Neuronal stem cell (in vitro differentiated cells): ENCODE measurements at regions not wholly inside any gene's neighbourhood (a gene's known extent, or its start where the extent isn't known, plus 50 kb on each side); places are given as distances from the start of the nearest gene placed in this dataset.
"Not testable (repeated sequence)": the region's sequence is repeated elsewhere in the genome, so short reads cannot be mapped to it uniquely, and the experiment has no call there.

Experiments used
- DNase-seq: peaks from one replicate; pipeline ENCODE4 v3.0.0-alpha.2; 2013; ENCODE audit warnings: low spot score
- H2AFZ ChIP-seq: one replicate; pipeline ENCODE4 v1.6.1; 2013; ENCODE audit warnings: mild to moderate bottlenecking, low read length, inconsistent platforms
- H2AK5ac ChIP-seq: 2 replicates; pipeline ENCODE4 v1.6.1; 2013; ENCODE audit warnings: low read depth, mild to moderate bottlenecking, inconsistent platforms, low read length, moderate library complexity, mixed read lengths
- H2BK120ac ChIP-seq: 2 replicates; pipeline ENCODE4 v1.6.1; 2013; ENCODE audit warnings: low read depth, mild to moderate bottlenecking, inconsistent platforms, low read length, moderate library complexity, mixed read lengths
- H2BK12ac ChIP-seq: one replicate; pipeline ENCODE4 v1.6.1; 2013; ENCODE audit warnings: low read length, inconsistent platforms
- H2BK15ac ChIP-seq: 2 replicates; pipeline ENCODE4 v1.6.1; 2013; ENCODE audit warnings: mild to moderate bottlenecking, low read length, inconsistent platforms, mixed read lengths
- H2BK5ac ChIP-seq: one replicate; pipeline ENCODE4 v1.6.1; 2013; ENCODE audit warnings: inconsistent platforms, mild to moderate bottlenecking, low read length, moderate library complexity
- H3K14ac ChIP-seq: one replicate; pipeline ENCODE4 v1.6.1; 2013; ENCODE audit warnings: low read length, inconsistent platforms
- H3K18ac ChIP-seq: 2 replicates; pipeline ENCODE4 v1.6.1; 2013; ENCODE audit warnings: low read length, inconsistent platforms
- H3K23ac ChIP-seq: 2 replicates; pipeline ENCODE4 v1.6.1; 2013; ENCODE audit warnings: low read depth, mild to moderate bottlenecking, mixed read lengths, low read length, inconsistent platforms; ENCODE audit not compliant: poor library complexity
- H3K27ac ChIP-seq: replicated peaks from 3 replicates; pipeline ENCODE4 v1.5.1; 2013; ENCODE audit warnings: low read length, inconsistent platforms
- H3K27me3 ChIP-seq, 3 experiments: 2 replicates each; pipeline ENCODE4 v1.6.1; 2013; ENCODE audit warnings: low read length in 3 of 3, mild to moderate bottlenecking in 2 of 3, inconsistent platforms in 1 of 3, low read depth in 1 of 3, mixed read lengths in 1 of 3, moderate library complexity in 1 of 3; ENCODE audit not compliant: control insufficient read depth in 3 of 3, insufficient read depth in 3 of 3
- H3K36me3 ChIP-seq, 2 donors: replicated peaks in 1 of 2; 2 replicates each; pipeline ENCODE4 v1.6.1; 2013; ENCODE audit warnings: low read length in 2 of 2; ENCODE audit not compliant: control insufficient read depth in 2 of 2, insufficient read depth in 2 of 2
- H3K4ac ChIP-seq: 2 replicates; pipeline ENCODE4 v1.6.1; 2013; ENCODE audit warnings: inconsistent platforms, mild to moderate bottlenecking, low read length, moderate library complexity
- H3K4me1 ChIP-seq, 2 donors: 1 replicate in 1 of 2; 2 replicates in 1 of 2; pipeline ENCODE4 v1.6.1; 2013; ENCODE audit warnings: low read length in 2 of 2, low read depth in 1 of 2; ENCODE audit not compliant: control insufficient read depth in 2 of 2, insufficient read depth in 1 of 2
- H3K4me2 ChIP-seq: one replicate; pipeline ENCODE4 v1.6.1; 2013; ENCODE audit warnings: mild to moderate bottlenecking, low read length, inconsistent platforms; ENCODE audit not compliant: insufficient read depth, poor library complexity, severe bottlenecking
- H3K4me3 ChIP-seq, 2 donors: 2 replicates each; pipeline ENCODE4 v1.5.1; 2013; ENCODE audit warnings: low read length in 2 of 2, mild to moderate bottlenecking in 2 of 2, inconsistent platforms in 1 of 2, moderate library complexity in 1 of 2
- H3K79me1 ChIP-seq: one replicate; pipeline ENCODE4 v1.6.1; 2013; ENCODE audit warnings: low read depth, mild to moderate bottlenecking, inconsistent platforms, low read length, moderate library complexity
- H3K9ac ChIP-seq: one replicate; pipeline ENCODE4 v1.6.1; 2013; ENCODE audit warnings: mild to moderate bottlenecking, low read depth, low read length, inconsistent platforms; ENCODE audit not compliant: poor library complexity
- H3K9me3 ChIP-seq, 2 donors: replicated peaks in 1 of 2; 2 replicates each; pipeline versions ENCODE3 to v1.6.1; 2013; ENCODE audit warnings: low read length in 2 of 2, mild to moderate bottlenecking in 2 of 2, inconsistent platforms in 1 of 2, low read depth in 1 of 2, mixed read lengths in 1 of 2, moderate library complexity in 1 of 2; ENCODE audit not compliant: control insufficient read depth in 2 of 2, insufficient read depth in 1 of 2
- H4K8ac ChIP-seq: one replicate; pipeline ENCODE4 v1.6.1; 2013; ENCODE audit warnings: low read depth, mild to moderate bottlenecking, inconsistent platforms, low read length, moderate library complexity
- H4K91ac ChIP-seq: one replicate; pipeline ENCODE4 v1.6.1; 2013; ENCODE audit warnings: low read length, low read depth, mild to moderate bottlenecking, inconsistent platforms; ENCODE audit not compliant: poor library complexity
- WGBS, 2 donors: extraction: QIAGEN DNeasy Blood & Tissue Kit; methylation state at CpG; one replicate each; pipeline ENCODE4 v1.1.7; 2013; ENCODE audit warnings: missing lambda C conversion rate in 2 of 2, mixed read lengths in 1 of 2; ENCODE audit not compliant: insufficient read length in 2 of 2, insufficient replicate concordance in 1 of 2; ENCODE audit errors: extremely low coverage in 2 of 2; 5-methylcytosine and 5-hydroxymethylcytosine counted together

DNA sequence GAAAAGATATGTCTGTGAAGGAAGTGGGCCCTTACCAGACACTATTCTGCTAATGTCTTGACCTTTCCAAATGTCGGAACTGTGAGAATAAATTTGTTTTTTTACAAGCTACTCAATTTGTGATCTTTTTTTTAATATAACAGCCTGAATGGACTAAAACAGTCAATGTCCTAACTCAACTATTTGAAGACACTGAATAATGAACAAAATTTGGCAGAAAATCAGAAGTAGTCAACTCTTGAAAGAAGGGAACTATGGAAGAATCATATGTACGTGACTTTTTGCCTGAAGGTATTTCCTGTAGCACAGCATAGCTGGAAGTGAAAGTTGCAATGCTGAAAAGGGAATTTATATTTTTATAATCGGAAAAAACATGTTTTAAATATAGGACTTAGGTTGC, 351.8 kb upstream of the TFPI start:
- Histone ChIP-seq H3K9me3 (no peaks in the 10 kb centered on the region), H3K27ac (no peak overlapping the region), H2BK5ac (no peak overlapping the region), H3K18ac (no peak overlapping the region), H3K79me1 (no peaks in the 10 kb centered on the region), H3K4ac (no peak overlapping the region), H3K23ac (no peak overlapping the region), H3K9ac (no peak overlapping the region), H4K91ac (no peak overlapping the region), H2AFZ (peak overlapping the region; percentile 17), H2BK120ac (no peak overlapping the region), H3K27me3 (no peaks in the 10 kb centered on the region), H2AK5ac (no peak overlapping the region), H4K8ac (no peak overlapping the region), H3K4me1 (no peaks in the 10 kb centered on the region), H3K36me3 (no peaks in the 10 kb centered on the region), H3K4me3 (no peak overlapping the region), H3K4me2 (no peak overlapping the region), H3K14ac (no peak overlapping the region), H2BK15ac (no peak overlapping the region), H2BK12ac (no peak overlapping the region)
- DNase-seq = no peak
- 100% methylated on average over 1 of the region's 3 CpGs; no CpG with 5 or more reads in 1 of the 2 donors for WGBS, 2 donors

DNA sequence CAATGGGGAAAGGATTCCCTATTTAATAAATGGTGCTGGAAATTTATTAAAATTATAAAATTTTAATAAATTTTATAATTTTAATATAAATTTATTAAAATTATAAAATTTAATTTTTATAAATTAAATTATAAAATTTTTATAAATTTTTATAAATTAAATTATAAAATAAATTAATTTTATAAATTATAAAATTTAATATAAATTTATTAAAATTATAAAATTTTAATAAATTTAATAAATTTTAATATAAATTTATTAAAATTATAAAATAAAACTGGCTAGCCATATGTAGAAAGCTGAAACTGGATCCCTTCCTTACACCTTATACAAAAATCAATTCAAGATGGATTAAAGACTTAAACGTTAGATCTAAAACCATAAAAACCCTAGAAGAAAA, 356.7 kb upstream of the TFPI start:
- H3K79me1 ChIP-seq, H3K4me2 ChIP-seq, H3K23ac ChIP-seq, H3K4me3 ChIP-seq, H3K27ac ChIP-seq, H4K91ac ChIP-seq, DNase-seq, H3K27me3 ChIP-seq, H3K4ac ChIP-seq, H3K9ac ChIP-seq, H3K36me3 ChIP-seq, H2BK5ac ChIP-seq, H2AFZ ChIP-seq, H2BK12ac ChIP-seq, H3K18ac ChIP-seq, H2AK5ac ChIP-seq, H2BK15ac ChIP-seq, H2BK120ac ChIP-seq, H3K9me3 ChIP-seq, H3K4me1 ChIP-seq, H4K8ac ChIP-seq, H3K14ac ChIP-seq: not testable (repeated sequence)
- no CpG with 5 or more reads among the region's 1 CpG for WGBS, 2 donors

DNA sequence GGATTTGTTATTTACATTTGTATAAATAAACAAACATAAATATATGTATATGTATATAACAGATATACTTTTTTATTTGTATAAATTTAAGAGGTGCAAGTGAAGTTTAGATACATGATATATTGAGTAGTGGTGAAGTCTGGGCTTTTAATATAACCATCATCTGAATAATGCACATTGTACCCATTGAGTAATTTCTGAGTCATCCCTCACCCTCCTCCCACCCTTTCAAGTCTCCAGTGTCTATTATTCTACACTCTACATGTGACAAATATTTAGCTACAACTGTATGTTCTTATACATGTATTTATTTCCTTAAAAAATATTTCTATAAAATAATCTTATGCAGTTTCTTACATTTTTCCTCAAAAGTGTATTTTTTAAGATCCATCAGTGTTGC, 358.7 kb upstream of the TFPI start:
- Histone ChIP-seq H3K9ac (no peak overlapping the region), H3K4me1 (peaks cover 0 to 2% of the 10 kb centered on the region in 2 donors), H2AK5ac (no peak overlapping the region), H2BK120ac (no peak overlapping the region), H2BK15ac (no peak overlapping the region), H3K18ac (no peak overlapping the region), H2BK12ac (no peak overlapping the region), H2AFZ (no peak overlapping the region), H3K4ac (no peak overlapping the region), H4K91ac (no peak overlapping the region), H3K27ac (no peak overlapping the region), H3K9me3 (no peaks in the 10 kb centered on the region), H3K4me2 (no peak overlapping the region), H3K27me3 (no peaks in the 10 kb centered on the region), H2BK5ac (no peak overlapping the region), H4K8ac (no peak overlapping the region), H3K4me3 (no peak overlapping the region), H3K14ac (no peak overlapping the region), H3K79me1 (no peaks in the 10 kb centered on the region), H3K36me3 (no peaks in the 10 kb centered on the region), H3K23ac (no peak overlapping the region)
- no peak for DNase-seq

DNA sequence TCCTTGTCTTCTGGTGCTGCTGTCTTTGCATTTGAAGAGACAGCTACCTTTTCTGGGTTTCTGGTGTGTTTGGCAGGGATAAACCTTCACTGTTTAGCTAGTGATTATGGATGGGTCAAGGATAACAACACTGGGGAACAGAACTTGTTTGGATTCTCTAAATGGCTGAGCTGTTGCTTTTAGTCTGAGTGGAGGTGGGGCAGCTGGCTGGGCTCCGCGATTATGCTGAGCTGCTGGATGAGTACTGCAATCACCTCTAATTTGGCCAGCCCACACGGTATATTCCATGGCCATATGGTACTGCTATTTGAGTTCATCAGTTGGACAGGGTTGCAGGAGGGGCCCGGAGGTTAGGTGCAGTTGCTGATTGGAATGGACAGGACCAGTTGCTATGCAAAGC, 361.6 kb upstream of the TFPI start:
- Histone ChIP-seq H3K4me3 (no peak overlapping the region), H4K91ac (no peak overlapping the region), H3K36me3 (no peaks in the 10 kb centered on the region), H2AK5ac (no peak overlapping the region), H3K79me1 (no peaks in the 10 kb centered on the region), H3K9ac (no peak overlapping the region), H3K4me1 (peaks cover 0 to 2% of the 10 kb centered on the region in 2 donors), H3K27ac (no peak overlapping the region), H2BK15ac (no peak overlapping the region), H2BK12ac (no peak overlapping the region), H3K4me2 (no peak overlapping the region), H3K18ac (no peak overlapping the region), H3K23ac (no peak overlapping the region), H2BK120ac (no peak overlapping the region), H3K4ac (no peak overlapping the region), H3K14ac (no peak overlapping the region), H2AFZ (peak overlapping the region; percentile 22), H3K27me3 (no peaks in the 10 kb centered on the region), H3K9me3 (no peaks in the 10 kb centered on the region), H2BK5ac (no peak overlapping the region), H4K8ac (no peak overlapping the region)
- no CpG with 5 or more reads among the region's 4 CpGs for WGBS, 2 donors
- no peak for DNase-seq
